ENCODE measurements at regions not wholly inside any gene's neighbourhood (a gene's known extent, or its start where the extent isn't known, plus 50 kb on each side); places are given as distances from the start of the nearest gene placed in this dataset.

DNA sequence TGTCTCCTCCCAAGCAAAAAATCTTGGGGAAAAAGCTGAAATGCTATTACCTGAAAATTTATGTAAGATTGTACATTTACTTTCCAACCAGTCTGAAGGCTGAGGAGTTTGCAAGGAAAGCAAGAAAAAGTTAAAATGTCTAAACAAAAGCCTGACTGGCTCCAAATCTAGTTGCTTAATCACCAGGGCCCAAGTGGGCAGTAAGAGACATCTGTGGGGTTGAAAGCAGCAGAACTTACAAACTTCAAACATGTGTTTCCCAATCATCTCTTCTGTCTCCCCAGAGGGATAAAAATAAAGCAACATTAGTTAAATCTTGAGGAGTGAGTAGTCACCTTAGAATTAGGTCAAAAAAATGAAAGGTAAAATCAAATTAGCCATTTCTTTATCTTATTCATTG, 98.6 kb downstream of the OGFRL1 start:
- no peak for ATAC-seq (replicated peaks in 6 of 8)

DNA sequence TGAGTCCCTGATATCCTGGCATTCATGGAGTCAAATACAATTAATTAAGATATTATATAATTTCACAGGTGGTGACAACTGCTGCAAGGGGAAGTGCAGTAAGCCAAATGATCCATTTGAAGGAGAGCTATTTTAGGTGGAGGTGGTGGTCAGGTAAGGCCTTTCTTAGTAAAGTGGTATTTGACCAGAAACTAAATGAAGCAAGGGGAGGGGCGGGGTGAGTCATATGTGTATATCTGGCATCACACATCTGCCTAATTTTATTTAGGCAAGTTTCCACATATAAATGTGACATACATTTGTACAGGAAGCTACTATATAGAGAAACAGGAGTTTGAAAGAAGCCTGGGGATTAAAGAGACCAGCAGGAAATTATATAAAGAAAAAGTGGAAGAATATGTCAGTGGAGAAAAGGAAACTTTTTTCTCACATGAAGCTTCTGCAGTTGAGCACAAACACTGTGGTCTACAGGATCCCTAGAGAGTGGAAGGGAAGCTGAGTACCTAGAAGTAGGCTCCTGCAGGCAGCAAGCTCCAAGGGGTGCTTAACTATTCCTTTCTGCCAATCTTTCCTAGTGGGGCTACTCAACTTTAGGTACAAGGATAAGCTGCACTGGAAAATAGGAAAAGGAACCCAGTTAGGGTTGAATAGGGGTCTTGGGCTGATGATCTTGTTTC, 99.6 kb downstream of the OGFRL1 start:
- Histone ChIP-seq H3K4me1 (replicated peaks in 1 of 2) (no peaks in the 10 kb centered on the region), H3K27ac (no peak overlapping the region), H3K4me3 (no peak overlapping the region)
- no peak for ATAC-seq (replicated peaks in 6 of 8)
- in situ Hi-C loops (cut with MboI; ENCODE audit: low pct_unique_long_range_greater_than_20kb in 2 of 9, low sequenced_read_pairs in 9 of 9, unreplicated experiment in 9 of 9), result loop anchor here in 4 of 9 experiments (10.0 to 25.0 kb wide), 3 partner anchors 99 to 699 kb away; no protein-coding TSS in a partner anchor
- 14 to 100% (median 100%) methylated on average over 1 of the region's 1 CpG; no CpG with 5 or more reads in 5 of the 10 experiments for WGBS, 10 experiments

More for the DNA sequence above, 98.6 kb downstream of the OGFRL1 start:
- H3K4me3 ChIP-seq, result no peak overlapping the region
- H3K27ac ChIP-seq, result no peak overlapping the region
- H3K4me1 ChIP-seq (replicated peaks in 1 of 2), result no peaks in the 10 kb centered on the region
- in situ Hi-C loops (cut with MboI; ENCODE audit: low pct_unique_long_range_greater_than_20kb in 2 of 9, low sequenced_read_pairs in 9 of 9, unreplicated experiment in 9 of 9), result loop anchor here in 4 of 9 experiments (10.0 to 25.0 kb wide), 3 partner anchors 100 to 700 kb away; no protein-coding TSS in a partner anchor

DNA sequence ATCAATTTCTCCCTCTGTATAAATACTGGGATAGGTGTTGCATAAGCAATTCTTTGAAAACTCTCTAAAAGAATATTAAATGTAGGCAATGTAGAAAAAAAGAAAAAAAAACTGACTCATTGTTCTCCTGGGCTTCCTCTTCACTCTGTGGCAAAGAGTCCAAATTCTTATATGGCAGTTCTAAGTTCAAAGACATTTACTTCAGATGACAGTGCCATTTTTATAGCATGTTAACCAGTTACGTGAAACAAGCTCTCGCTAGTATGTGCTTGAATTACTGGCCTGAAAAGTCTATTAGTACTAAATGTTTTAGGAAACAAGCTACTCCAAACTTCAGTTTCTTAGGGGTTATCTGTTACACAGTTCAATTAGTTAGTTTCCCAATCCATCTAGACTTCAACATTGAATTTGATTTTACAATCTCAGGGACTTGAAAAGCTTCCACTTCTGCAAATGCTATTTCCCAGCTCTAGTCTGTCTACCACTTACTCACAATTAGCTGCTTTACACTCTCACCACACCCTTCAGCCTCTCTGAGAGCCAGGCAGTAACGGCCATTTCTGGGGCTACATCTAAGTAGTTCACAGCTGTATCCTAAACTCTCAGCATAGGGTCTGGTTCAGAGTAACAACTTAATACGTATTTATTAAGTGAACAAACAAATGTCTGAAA, 100.4 kb downstream of the OGFRL1 start:
- no peaks in the 10 kb centered on the region for H3K4me1 ChIP-seq (replicated peaks in 1 of 2)
- no peak overlapping the region for H3K27ac ChIP-seq
- H3K4me3 ChIP-seq, result no peak overlapping the region
- WGBS, 10 experiments, result 67 to 100% (median 75%) methylated on average over 1 to 4 of the region's 4 CpGs; no CpG with 5 or more reads in 1 of the 10 experiments
- no peak for ATAC-seq (replicated peaks in 6 of 8)
- in situ Hi-C loops (cut with MboI; ENCODE audit: low pct_unique_long_range_greater_than_20kb in 2 of 9, low sequenced_read_pairs in 9 of 9, unreplicated experiment in 9 of 9), result loop anchor here in 4 of 9 experiments (10.0 to 25.0 kb wide), 3 partner anchors 98 to 698 kb away; no protein-coding TSS in a partner anchor

DNA sequence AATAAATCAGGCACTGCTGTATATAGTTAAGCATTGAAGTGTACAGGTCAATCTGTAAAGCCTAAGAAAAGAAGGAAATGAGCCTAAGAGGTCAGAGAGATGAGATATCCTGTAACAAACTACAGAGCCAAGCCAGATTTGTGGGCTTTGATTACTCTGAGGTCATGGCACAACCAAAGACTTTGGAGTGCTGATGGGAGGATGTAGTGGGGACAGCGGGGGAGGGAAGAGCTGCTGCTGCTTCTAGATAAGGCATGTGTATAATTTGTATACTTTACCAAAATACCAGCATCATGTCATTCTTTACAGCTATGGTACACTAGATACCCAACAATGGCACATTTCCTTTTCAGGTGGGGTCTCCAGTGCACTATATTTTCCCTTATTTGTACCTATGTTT, 102.5 kb downstream of the OGFRL1 start:
- Histone ChIP-seq H3K4me3 (no peak overlapping the region), H3K4me1 (replicated peaks in 1 of 2) (no peaks in the 10 kb centered on the region), H3K27ac (no peak overlapping the region)
- in situ Hi-C loops (cut with MboI; ENCODE audit: low pct_unique_long_range_greater_than_20kb in 2 of 9, low sequenced_read_pairs in 9 of 9, unreplicated experiment in 9 of 9), result loop anchor here in 2 of 9 experiments (25.0 kb wide), 2 partner anchors 96 to 696 kb away; no protein-coding TSS in a partner anchor
- 100% methylated on average over 1 of the region's 1 CpG; no CpG with 5 or more reads in 5 of the 10 experiments for WGBS, 10 experiments
- no peak for ATAC-seq (replicated peaks in 6 of 8)

DNA sequence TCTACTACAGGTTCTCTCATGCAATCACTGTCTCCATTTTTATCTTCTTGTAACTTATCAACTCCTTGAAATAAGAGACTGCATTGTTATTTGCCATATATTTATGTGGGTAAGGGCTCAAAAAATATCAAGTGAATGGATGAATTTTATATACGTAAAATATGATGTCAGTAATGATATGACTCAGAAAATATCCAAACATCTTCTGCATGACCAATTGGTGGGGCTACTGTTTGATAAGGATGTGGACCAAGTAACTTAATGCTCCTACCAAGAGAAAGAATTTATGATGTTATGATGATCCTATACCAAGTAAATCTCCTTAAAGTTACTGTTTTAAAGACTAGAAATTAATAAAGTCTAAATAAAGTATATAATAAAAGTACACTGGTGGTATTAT, 103.7 kb downstream of the OGFRL1 start:
- in situ Hi-C loops (cut with MboI; ENCODE audit: low pct_unique_long_range_greater_than_20kb in 2 of 9, low sequenced_read_pairs in 9 of 9, unreplicated experiment in 9 of 9), result loop anchor here in 2 of 9 experiments (25.0 kb wide), 2 partner anchors 95 to 695 kb away; no protein-coding TSS in a partner anchor
- no peak overlapping the region for H3K27ac ChIP-seq

DNA sequence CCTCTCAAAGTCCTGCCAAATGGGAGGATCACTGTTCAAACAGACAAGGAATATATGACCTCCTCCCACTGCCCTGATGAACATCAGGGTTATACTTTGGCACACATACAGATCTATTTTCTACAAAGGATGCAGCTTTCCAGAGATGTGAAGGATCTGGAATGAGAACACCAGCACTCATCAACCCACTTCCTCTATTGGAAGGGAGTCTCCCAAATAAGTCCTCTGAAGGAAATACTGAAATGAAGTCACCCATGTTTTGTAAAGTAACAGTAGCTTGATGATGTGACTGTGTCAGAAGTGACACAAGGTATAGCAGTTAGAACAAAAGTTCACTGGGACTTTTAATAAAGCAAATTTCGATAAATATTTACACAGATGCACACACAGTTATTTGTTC, 104.9 kb downstream of the OGFRL1 start:
- in situ Hi-C loops (cut with MboI; ENCODE audit: low pct_unique_long_range_greater_than_20kb in 2 of 9, low sequenced_read_pairs in 9 of 9, unreplicated experiment in 9 of 9), result loop anchor here in 2 of 9 experiments (25.0 kb wide), 2 partner anchors 94 to 694 kb away; no protein-coding TSS in a partner anchor
- no peak overlapping the region for H3K27ac ChIP-seq
- peak in 2 of 8 experiments; percentile 33 to 57 for ATAC-seq (replicated peaks in 6 of 8)

More for the DNA sequence above, 103.7 kb downstream of the OGFRL1 start:
- WGBS, 10 experiments, result 58 to 100% (median 93%) methylated on average over 1 of the region's 1 CpG; no CpG with 5 or more reads in 1 of the 10 experiments
- no peaks in the 10 kb centered on the region for H3K4me1 ChIP-seq (replicated peaks in 1 of 2)
- no peak overlapping the region for H3K4me3 ChIP-seq
- no peak for ATAC-seq (replicated peaks in 6 of 8)

DNA sequence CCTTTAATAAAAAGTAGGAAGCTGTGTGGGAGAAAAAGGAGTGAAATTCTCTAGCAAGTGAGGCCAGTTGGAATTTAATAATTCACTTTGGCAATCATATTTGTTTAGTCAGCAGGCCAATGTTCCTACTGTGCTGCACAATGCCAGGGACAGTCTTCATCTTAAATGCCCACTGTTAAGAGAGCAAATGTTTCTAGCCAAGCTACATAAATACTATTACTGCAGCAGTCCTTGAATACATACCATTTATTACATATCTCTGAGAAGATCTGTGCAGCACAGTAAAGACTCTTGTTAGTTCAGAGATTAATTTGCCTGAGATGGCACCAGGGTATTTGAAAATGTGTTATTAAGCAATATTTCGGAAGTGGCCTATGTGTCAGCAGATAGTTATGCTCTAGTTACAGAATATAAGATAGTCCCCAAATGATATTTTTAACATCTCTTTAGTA, 105.4 kb downstream of the OGFRL1 start:
- H3K27ac ChIP-seq, result no peak overlapping the region
- 17 to 100% (median 91%) methylated on average over 1 of the region's 1 CpG; no CpG with 5 or more reads in 3 of the 10 experiments for WGBS, 10 experiments
- in situ Hi-C loops (cut with MboI; ENCODE audit: low pct_unique_long_range_greater_than_20kb in 2 of 9, low sequenced_read_pairs in 9 of 9, unreplicated experiment in 9 of 9), result loop anchor here in 2 of 9 experiments (25.0 kb wide), 2 partner anchors 93 to 693 kb away; no protein-coding TSS in a partner anchor

More for the DNA sequence above, 104.9 kb downstream of the OGFRL1 start:
- Histone ChIP-seq H3K4me3 (no peak overlapping the region), H3K4me1 (replicated peaks in 1 of 2) (no peaks in the 10 kb centered on the region)
- 33 to 100% (median 82%) methylated on average over 1 of the region's 1 CpG; no CpG with 5 or more reads in 2 of the 10 experiments for WGBS, 10 experiments

DNA sequence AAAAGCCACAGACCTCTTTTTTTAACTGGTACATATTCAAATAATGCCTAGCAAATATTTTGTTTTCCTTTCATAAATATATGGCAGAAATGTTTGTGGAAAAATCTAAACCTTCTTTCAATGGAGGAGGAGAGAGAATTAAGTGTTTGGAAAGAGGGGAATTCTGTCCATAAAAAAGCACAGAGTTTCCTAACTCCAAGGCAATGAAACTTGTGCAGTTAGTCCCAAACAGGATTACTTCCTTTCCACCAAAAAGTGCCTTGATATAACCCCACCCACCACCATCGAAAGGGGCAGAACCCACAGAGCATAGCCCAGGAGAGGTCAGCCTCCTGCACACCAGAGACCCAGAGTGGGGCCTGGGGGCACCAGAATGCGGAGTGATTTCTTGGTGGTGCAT, 106.3 kb downstream of the OGFRL1 start:
- Histone ChIP-seq H3K27ac (no peak overlapping the region), H3K4me1 (replicated peaks in 1 of 2) (no peaks in the 10 kb centered on the region), H3K4me3 (no peak overlapping the region)
- in situ Hi-C loops (cut with MboI; ENCODE audit: low pct_unique_long_range_greater_than_20kb in 2 of 9, low sequenced_read_pairs in 9 of 9, unreplicated experiment in 9 of 9), result loop anchor here in 2 of 9 experiments (25.0 kb wide), 2 partner anchors 92 to 692 kb away; no protein-coding TSS in a partner anchor
- WGBS, 10 experiments, result 44 to 100% (median 96%) methylated on average over 1 to 2 of the region's 2 CpGs; no CpG with 5 or more reads in 4 of the 10 experiments
- no peak for ATAC-seq (replicated peaks in 6 of 8)

More for the DNA sequence above, 105.4 kb downstream of the OGFRL1 start:
- ATAC-seq (replicated peaks in 6 of 8), result peak in 1 of 8 experiments; percentile 61
- Histone ChIP-seq H3K4me3 (no peak overlapping the region), H3K4me1 (replicated peaks in 1 of 2) (no peaks in the 10 kb centered on the region)

DNA sequence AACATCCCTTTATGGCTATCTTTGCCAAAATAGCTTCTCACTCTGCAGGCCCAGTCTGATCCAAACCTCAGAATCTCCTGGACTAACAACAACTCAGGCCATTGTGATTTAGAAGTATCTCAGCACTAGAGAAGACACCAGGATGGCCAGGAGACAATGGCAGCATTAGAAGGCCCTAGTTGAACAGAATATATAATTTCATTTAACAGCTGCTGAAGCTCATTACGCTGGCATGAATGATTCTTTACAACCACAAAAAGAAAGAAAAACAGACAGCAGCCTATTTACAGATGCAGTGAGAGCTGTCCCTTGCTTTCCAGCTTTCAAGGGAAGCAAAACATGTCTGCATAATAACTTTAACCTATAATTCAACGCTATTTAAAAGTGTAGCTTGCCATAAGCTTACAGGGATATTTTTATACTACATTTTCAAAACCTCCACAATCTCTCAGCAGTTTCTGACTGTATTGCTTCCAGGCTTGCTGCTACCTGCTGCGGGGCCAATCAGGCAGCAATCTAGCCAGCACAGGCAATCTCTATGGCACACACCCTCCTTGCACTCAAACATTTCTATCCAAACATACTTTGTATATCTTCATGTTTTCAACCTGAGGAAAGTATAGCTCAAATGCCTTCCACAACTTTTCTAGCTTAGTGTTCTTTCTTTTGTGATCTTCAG, 107.3 kb downstream of the OGFRL1 start:
- peak in 2 of 8 experiments; percentile 16 to 38 for ATAC-seq (replicated peaks in 6 of 8)
- in situ Hi-C loops (cut with MboI; ENCODE audit: low pct_unique_long_range_greater_than_20kb in 2 of 9, low sequenced_read_pairs in 9 of 9, unreplicated experiment in 9 of 9), result loop anchor here in 2 of 9 experiments (25.0 kb wide), 2 partner anchors 91 to 691 kb away; no protein-coding TSS in a partner anchor
- no peaks in the 10 kb centered on the region for H3K4me1 ChIP-seq (replicated peaks in 1 of 2)
- H3K4me3 ChIP-seq, result no peak overlapping the region
- WGBS, 10 experiments, result 60 to 94% (median 90%) methylated on average over 1 to 3 of the region's 3 CpGs; no CpG with 5 or more reads in 1 of the 10 experiments
- H3K27ac ChIP-seq, result no peak overlapping the region

DNA sequence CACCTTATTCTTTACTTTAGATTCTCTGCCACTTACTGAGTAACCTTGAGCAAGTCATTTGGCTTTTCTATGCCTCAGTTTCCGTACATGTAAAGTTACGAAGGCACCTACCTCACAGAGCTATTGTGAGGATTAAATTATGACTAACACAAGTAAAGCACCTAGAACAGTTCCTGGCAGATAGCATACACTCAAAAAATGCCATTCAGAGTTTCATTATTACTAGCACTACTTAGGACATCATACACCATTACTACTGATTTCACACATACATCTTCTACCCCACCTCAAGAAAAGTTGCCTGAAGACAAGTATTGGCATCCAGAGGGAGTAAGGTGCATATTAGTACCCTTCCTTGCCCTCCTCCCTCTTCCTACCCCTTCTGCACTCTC, 107.8 kb downstream of the OGFRL1 start:
- no peak overlapping the region for H3K27ac ChIP-seq
- no peak overlapping the region for H3K4me3 ChIP-seq
- WGBS, 10 experiments, result 94 to 100% (median 100%) methylated on average over 1 to 2 of the region's 2 CpGs; no CpG with 5 or more reads in 3 of the 10 experiments
- no peaks in the 10 kb centered on the region for H3K4me1 ChIP-seq (replicated peaks in 1 of 2)
- no peak for ATAC-seq (replicated peaks in 6 of 8)
- in situ Hi-C loops (cut with MboI; ENCODE audit: low pct_unique_long_range_greater_than_20kb in 2 of 9, low sequenced_read_pairs in 9 of 9, unreplicated experiment in 9 of 9), result loop anchor here in 2 of 9 experiments (25.0 kb wide), 2 partner anchors 91 to 691 kb away; no protein-coding TSS in a partner anchor

DNA sequence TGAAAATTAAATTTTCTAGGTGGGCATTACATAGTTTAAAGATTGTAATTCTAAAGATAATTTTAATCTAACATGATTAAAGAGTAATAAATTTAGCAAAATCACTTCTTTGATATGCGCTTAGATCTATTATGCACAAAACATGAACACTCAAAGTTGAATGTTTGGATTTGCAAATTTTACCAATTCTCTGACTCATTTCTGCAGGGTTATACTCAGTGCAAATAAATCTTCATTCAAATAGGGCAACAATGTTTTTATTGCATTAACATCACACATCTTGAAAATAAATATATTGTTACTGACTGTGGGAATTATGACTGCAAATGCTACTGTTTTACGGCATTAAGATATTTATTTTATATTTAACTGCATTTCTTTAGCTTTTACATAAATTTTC, 110.7 kb downstream of the OGFRL1 start:
- Histone ChIP-seq H3K4me3 (no peak overlapping the region), H3K4me1 (replicated peaks in 1 of 2) (no peaks in the 10 kb centered on the region), H3K27ac (no peak overlapping the region)
- ATAC-seq (replicated peaks in 6 of 8), result peak in 3 of 8 experiments; percentile 85 to 87 (median 86)
- 5 to 100% (median 80%) methylated on average over 1 to 2 of the region's 2 CpGs; no CpG with 5 or more reads in 1 of the 10 experiments for WGBS, 10 experiments
- in situ Hi-C loops (cut with MboI; ENCODE audit: low pct_unique_long_range_greater_than_20kb in 2 of 9, low sequenced_read_pairs in 9 of 9, unreplicated experiment in 9 of 9), result loop anchor here in 2 of 9 experiments (25.0 kb wide), 2 partner anchors 88 to 688 kb away; no protein-coding TSS in a partner anchor

DNA sequence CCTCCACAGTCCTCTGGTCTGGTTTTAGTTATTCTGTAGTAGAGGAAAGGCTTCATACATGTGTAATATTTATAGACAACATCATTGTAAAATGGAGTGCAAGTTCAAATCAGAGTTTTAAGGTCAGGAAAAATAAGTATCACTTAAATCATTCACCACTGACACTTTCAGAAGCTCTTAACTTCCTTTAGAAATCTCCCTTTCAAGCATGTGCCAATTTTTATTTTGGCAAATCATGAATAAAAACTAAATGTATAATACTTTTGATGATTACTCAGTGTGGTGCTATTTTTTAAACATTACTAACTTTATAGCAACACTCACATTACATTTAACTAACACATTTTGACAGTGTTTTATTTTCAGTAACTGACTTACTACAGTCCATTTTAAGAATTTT, 112.2 kb downstream of the OGFRL1 start:
- Histone ChIP-seq H3K4me1 (replicated peaks in 1 of 2) (no peaks in the 10 kb centered on the region), H3K4me3 (no peak overlapping the region), H3K27ac (no peak overlapping the region)
- in situ Hi-C loops (cut with MboI; ENCODE audit: low pct_unique_long_range_greater_than_20kb in 2 of 9, low sequenced_read_pairs in 9 of 9, unreplicated experiment in 9 of 9), result no loop called here
- ATAC-seq (replicated peaks in 6 of 8), result no peak
